A549 (cell line): ENCODE measurements at regions not wholly inside any gene's neighbourhood (a gene's known extent, or its start where the extent isn't known, plus 50 kb on each side); places are given as distances from the start of the nearest gene placed in this dataset.

Source experiments
- CBX8 ChIP-seq: fragments of 200-600 bp; sonication (generic); IDR thresholded peaks from 2 replicates; pipeline ENCODE4 v1.6.1; 2016
- CEBPB ChIP-seq, 2 experiments: fragments of >200 bp in 1 of 2; sonication (Bioruptor Twin) in 1 of 2; formaldehyde crosslinking in 1 of 2; IDR thresholded peaks; 2 replicates each; pipeline ENCODE4 v1.6.1; 2012 to 2016
- CHD2 ChIP-seq: fragments of 150-350 bp; IDR thresholded peaks from 2 replicates; pipeline ENCODE4 v1.6.1; 2014; ENCODE audit warnings: low read length; ENCODE audit not compliant: partially characterized antibody
- EP300 ChIP-seq, 2 experiments: fragments of >200 bp; sonication (Bioruptor Twin); formaldehyde crosslinking; IDR thresholded peaks; 2 replicates in 1 of 2; 3 replicates in 1 of 2; pipeline ENCODE4 v1.6.1; 2016 to 2017
- FOSL2 ChIP-seq, 2 experiments: fragments of 450-650 bp in 1 of 2; fragments of >200 bp in 1 of 2; sonication (Bioruptor Twin) in 1 of 2; formaldehyde crosslinking; IDR thresholded peaks; 2 replicates each; pipeline versions ENCODE4 v1.5.0 to v1.6.1; 2016 to 2020; ENCODE audit warnings: mild to moderate bottlenecking in 1 of 2, moderate library complexity in 1 of 2
- JUN ChIP-seq, 2 experiments: fragments of >200 bp; sonication (Bioruptor Twin); formaldehyde crosslinking; IDR thresholded peaks; 2 replicates in 1 of 2; 3 replicates in 1 of 2; pipeline ENCODE4 v1.6.1; 2016 to 2017
- MAFK ChIP-seq: fragments of 450-650 bp; IDR thresholded peaks from 2 replicates; pipeline ENCODE4 v1.6.1; 2014; ENCODE audit not compliant: partially characterized antibody
- PHF8 ChIP-seq: fragments of 200-600 bp; sonication (generic); IDR thresholded peaks from 2 replicates; pipeline ENCODE4 v1.6.1; 2016; ENCODE audit warnings: low read depth, mild to moderate bottlenecking, antibody characterized with exemption, moderate library complexity, borderline replicate concordance
- RAD21 ChIP-seq, 2 experiments: fragments of >200 bp in 1 of 2; sonication (Bioruptor Twin) in 1 of 2; formaldehyde crosslinking in 1 of 2; IDR thresholded peaks in 1 of 2; conservative IDR thresholded peaks in 1 of 2; 2 replicates in 1 of 2; 3 replicates in 1 of 2; pipeline ENCODE4 v1.6.1; 2012 to 2018; ENCODE audit warnings: inconsistent platforms in 1 of 2
- RCOR1 ChIP-seq: fragments of 150-350 bp; IDR thresholded peaks from 2 replicates; pipeline ENCODE4 v1.6.1; 2014; ENCODE audit warnings: antibody characterized with exemption, low read length, low read depth
- ZNF302 ChIP-seq: fragments of 250-450 bp; sonication (Bioruptor Pico); IDR thresholded peaks from 2 replicates; pipeline ENCODE4 v1.9.0; 2021; ENCODE audit warnings: inconsistent platforms, mild to moderate bottlenecking, moderate library complexity
- TF ChIP-seq, protein P1 (sequence below): fragments of 200-600 bp; sonication (generic); IDR thresholded peaks from 2 replicates; pipeline ENCODE4 v1.6.1; 2016; ENCODE audit warnings: antibody characterized with exemption, mild to moderate bottlenecking, moderate library complexity
- TF ChIP-seq, protein P2 (sequence below): fragments of >200 bp; sonication (Bioruptor Twin); formaldehyde crosslinking; IDR thresholded peaks from 3 replicates; pipeline ENCODE4 v1.5.1; 2016

DNA sequence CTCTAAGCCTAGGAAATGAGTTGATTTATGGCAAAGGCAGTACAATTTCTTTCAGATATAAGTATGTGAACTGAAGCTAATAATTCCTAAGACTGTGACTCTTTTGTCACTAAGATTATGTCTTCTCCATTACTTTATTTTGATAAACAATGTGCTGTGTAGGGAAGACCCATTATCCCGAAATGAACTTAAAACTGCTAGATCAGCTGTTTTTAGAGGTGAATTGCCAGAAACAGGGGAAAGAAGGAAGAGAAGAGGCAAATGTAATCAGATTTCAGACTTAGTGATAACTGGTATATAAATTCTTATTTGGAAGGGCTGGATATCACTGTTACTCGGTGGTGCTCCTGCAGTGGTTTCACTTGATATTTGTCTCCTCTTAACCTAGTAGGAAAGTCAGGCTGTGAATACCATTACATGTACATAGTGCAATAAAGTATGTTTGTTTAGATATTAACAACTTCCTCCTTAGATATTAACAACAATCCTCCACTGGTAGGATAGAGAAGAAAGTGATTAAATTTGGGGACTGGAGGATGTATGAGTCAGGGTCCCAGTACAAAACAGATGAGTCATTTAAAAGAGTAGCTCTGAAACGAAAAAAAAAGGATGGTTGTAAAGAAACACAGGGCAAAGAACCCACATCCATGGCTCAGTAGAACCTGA, 338.5 kb upstream of the KCNH8 start:
- TF ChIP-seq, protein P1, sequence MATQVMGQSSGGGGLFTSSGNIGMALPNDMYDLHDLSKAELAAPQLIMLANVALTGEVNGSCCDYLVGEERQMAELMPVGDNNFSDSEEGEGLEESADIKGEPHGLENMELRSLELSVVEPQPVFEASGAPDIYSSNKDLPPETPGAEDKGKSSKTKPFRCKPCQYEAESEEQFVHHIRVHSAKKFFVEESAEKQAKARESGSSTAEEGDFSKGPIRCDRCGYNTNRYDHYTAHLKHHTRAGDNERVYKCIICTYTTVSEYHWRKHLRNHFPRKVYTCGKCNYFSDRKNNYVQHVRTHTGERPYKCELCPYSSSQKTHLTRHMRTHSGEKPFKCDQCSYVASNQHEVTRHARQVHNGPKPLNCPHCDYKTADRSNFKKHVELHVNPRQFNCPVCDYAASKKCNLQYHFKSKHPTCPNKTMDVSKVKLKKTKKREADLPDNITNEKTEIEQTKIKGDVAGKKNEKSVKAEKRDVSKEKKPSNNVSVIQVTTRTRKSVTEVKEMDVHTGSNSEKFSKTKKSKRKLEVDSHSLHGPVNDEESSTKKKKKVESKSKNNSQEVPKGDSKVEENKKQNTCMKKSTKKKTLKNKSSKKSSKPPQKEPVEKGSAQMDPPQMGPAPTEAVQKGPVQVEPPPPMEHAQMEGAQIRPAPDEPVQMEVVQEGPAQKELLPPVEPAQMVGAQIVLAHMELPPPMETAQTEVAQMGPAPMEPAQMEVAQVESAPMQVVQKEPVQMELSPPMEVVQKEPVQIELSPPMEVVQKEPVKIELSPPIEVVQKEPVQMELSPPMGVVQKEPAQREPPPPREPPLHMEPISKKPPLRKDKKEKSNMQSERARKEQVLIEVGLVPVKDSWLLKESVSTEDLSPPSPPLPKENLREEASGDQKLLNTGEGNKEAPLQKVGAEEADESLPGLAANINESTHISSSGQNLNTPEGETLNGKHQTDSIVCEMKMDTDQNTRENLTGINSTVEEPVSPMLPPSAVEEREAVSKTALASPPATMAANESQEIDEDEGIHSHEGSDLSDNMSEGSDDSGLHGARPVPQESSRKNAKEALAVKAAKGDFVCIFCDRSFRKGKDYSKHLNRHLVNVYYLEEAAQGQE = no peak
- TF ChIP-seq, protein P2, sequence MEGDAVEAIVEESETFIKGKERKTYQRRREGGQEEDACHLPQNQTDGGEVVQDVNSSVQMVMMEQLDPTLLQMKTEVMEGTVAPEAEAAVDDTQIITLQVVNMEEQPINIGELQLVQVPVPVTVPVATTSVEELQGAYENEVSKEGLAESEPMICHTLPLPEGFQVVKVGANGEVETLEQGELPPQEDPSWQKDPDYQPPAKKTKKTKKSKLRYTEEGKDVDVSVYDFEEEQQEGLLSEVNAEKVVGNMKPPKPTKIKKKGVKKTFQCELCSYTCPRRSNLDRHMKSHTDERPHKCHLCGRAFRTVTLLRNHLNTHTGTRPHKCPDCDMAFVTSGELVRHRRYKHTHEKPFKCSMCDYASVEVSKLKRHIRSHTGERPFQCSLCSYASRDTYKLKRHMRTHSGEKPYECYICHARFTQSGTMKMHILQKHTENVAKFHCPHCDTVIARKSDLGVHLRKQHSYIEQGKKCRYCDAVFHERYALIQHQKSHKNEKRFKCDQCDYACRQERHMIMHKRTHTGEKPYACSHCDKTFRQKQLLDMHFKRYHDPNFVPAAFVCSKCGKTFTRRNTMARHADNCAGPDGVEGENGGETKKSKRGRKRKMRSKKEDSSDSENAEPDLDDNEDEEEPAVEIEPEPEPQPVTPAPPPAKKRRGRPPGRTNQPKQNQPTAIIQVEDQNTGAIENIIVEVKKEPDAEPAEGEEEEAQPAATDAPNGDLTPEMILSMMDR = no peak
- TF ChIP-seq RCOR1 (no peak), RAD21 (conservative IDR thresholded peaks at IDR 0.05 in 1 of 2, IDR thresholded peaks at IDR 0.05 in 1 of 2) (no peak), FOSL2 (IDR thresholded peaks at IDR 0.05) (no peak), FOSL2 (CRISPR knock-in tag; IDR thresholded peaks at IDR 0.05) (no peak), EP300 (IDR thresholded peaks at IDR 0.05) (no peak), CEBPB (IDR thresholded peaks at IDR 0.05) (no peak), CHD2 (no peak), ZNF302 (no peak), MAFK (peak; percentile 89), CBX8 (no peak), JUN (IDR thresholded peaks at IDR 0.05) (no peak), PHF8 (no peak)
